ENCODE measurements at regions not wholly inside any gene's neighbourhood (a gene's known extent, or its start where the extent isn't known, plus 50 kb on each side); places are given as distances from the start of the nearest gene placed in this dataset.

DNA sequence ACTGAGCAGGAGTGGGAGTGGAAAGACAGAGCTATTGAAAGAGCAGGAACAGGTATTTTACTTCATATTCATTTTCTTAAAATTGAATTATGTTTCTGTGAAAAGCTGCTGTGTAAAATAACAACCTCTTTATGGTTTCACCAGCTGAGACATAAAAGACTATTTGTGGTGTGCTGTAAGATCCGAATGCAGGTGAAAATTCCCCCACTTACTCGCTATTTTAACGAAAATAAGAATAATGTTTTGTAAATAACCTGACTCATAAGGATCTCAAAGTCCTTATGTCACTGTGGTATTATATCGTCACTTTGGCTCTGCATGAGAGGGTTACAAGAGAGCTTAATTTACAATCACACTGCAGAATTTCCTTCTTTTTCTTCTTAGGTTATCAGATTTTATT is 65.3 kb upstream of the NFIB start:
- 77% methylated on average over 4 of the region's 4 CpGs for WGBS (ENCODE audit: low lambda C conversion rate)
- CTCF ChIA-PET, result interaction anchor here (0.9 kb wide), 1 partner anchor 27 kb away, joined by 4 read pairs; no protein-coding TSS in a partner anchor
- no peaks in the 10 kb centered on the region for H4K20me1 ChIP-seq (ENCODE audit: insufficient read depth)
- no peak overlapping the region for H3K4me3 ChIP-seq (ENCODE audit: low read depth in 2 of 2, low read length in 1 of 2)
- H3K27me3 ChIP-seq (ENCODE audit: insufficient read depth), result no peaks in the 10 kb centered on the region
- H3K4me2 ChIP-seq, result no peak overlapping the region
- DNase-seq, result no peak
- no peaks in the 10 kb centered on the region for H3K9me3 ChIP-seq
- H3K79me2 ChIP-seq (ENCODE audit: insufficient read depth), result no peaks in the 10 kb centered on the region
- no peak overlapping the region for H2AFZ ChIP-seq (ENCODE audit: low read depth)
- POLR2A ChIA-PET, result no interaction called here
- TF ChIP-seq TCF12 (IDR thresholded peaks at IDR 0.05), result no peak
- TF ChIP-seq CTCF (IDR thresholded peaks at IDR 0.05), result no peak
- TF ChIP-seq NRF1 (IDR thresholded peaks at IDR 0.05; ENCODE audit: low read depth, low read length), result no peak
- TF ChIP-seq, protein P1, sequence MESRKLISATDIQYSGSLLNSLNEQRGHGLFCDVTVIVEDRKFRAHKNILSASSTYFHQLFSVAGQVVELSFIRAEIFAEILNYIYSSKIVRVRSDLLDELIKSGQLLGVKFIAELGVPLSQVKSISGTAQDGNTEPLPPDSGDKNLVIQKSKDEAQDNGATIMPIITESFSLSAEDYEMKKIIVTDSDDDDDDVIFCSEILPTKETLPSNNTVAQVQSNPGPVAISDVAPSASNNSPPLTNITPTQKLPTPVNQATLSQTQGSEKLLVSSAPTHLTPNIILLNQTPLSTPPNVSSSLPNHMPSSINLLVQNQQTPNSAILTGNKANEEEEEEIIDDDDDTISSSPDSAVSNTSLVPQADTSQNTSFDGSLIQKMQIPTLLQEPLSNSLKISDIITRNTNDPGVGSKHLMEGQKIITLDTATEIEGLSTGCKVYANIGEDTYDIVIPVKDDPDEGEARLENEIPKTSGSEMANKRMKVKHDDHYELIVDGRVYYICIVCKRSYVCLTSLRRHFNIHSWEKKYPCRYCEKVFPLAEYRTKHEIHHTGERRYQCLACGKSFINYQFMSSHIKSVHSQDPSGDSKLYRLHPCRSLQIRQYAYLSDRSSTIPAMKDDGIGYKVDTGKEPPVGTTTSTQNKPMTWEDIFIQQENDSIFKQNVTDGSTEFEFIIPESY (IDR thresholded peaks at IDR 0.05; ENCODE audit: borderline replicate concordance, low read depth), result no peak
- TF ChIP-seq SMC3 (IDR thresholded peaks at IDR 0.05; ENCODE audit: low read depth, low read length), result no peak
- TF ChIP-seq ELF1 (IDR thresholded peaks at IDR 0.05), result no peak
- TF ChIP-seq EP300 (IDR thresholded peaks at IDR 0.05; ENCODE audit: borderline replicate concordance in 1 of 2, low read depth in 1 of 2, low read length in 1 of 2), result no peak
- TF ChIP-seq SIN3A (IDR thresholded peaks at IDR 0.05; ENCODE audit: borderline replicate concordance, low read depth, low read length), result no peak
- no peak for TF ChIP-seq REST (IDR thresholded peaks at IDR 0.05; ENCODE audit: low read depth, low read length)
- TF ChIP-seq, protein P2, sequence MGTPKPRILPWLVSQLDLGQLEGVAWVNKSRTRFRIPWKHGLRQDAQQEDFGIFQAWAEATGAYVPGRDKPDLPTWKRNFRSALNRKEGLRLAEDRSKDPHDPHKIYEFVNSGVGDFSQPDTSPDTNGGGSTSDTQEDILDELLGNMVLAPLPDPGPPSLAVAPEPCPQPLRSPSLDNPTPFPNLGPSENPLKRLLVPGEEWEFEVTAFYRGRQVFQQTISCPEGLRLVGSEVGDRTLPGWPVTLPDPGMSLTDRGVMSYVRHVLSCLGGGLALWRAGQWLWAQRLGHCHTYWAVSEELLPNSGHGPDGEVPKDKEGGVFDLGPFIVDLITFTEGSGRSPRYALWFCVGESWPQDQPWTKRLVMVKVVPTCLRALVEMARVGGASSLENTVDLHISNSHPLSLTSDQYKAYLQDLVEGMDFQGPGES (IDR thresholded peaks at IDR 0.05; ENCODE audit: low read depth, low read length), result no peak
- TF ChIP-seq GATA2 (CRISPR knock-in tag; IDR thresholded peaks at IDR 0.05), result no peak
- TF ChIP-seq FOXM1 (IDR thresholded peaks at IDR 0.05; ENCODE audit: low read depth), result no peak
- TF ChIP-seq RAD21 (IDR thresholded peaks at IDR 0.05; ENCODE audit: low read length), result no peak
- TF ChIP-seq, protein P3, sequence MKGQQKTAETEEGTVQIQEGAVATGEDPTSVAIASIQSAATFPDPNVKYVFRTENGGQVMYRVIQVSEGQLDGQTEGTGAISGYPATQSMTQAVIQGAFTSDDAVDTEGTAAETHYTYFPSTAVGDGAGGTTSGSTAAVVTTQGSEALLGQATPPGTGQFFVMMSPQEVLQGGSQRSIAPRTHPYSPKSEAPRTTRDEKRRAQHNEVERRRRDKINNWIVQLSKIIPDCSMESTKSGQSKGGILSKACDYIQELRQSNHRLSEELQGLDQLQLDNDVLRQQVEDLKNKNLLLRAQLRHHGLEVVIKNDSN (IDR thresholded peaks at IDR 0.05; ENCODE audit: borderline replicate concordance, low read depth), result no peak
- no peaks in the 10 kb centered on the region for H3K4me1 ChIP-seq (ENCODE audit: control insufficient read depth in 1 of 2, insufficient read depth in 2 of 2, low read depth in 1 of 2, low read length in 1 of 2)
- peaks cover 3% of the 10 kb centered on the region for H3F3A ChIP-seq (replicated peaks; ENCODE audit: insufficient read depth)
- no peaks in the 10 kb centered on the region for H3K9me2 ChIP-seq
- no peak overlapping the region for H3K27ac ChIP-seq (ENCODE audit: low read depth in 2 of 2, low read length in 1 of 2)
- H3K9ac ChIP-seq, result no peak overlapping the region
- H3K36me3 ChIP-seq (replicated peaks in 1 of 2; ENCODE audit: control insufficient read depth in 1 of 2, insufficient read depth in 2 of 2, low read length in 1 of 2), result no peaks in the 10 kb centered on the region
